ENCODE measurements at regions not wholly inside any gene's neighbourhood (a gene's known extent, or its start where the extent isn't known, plus 50 kb on each side); places are given as distances from the start of the nearest gene placed in this dataset.
A peak's percentile ranks its signal among the peaks of the same experiment; 100 is the strongest.

- no peak for DNase-seq
Measured at GRCh38 chr10:92747066-92747465, 57.3 kb downstream of the HHEX start.

GRCh38 chr10:92747600-92747999, 57.8 kb downstream of the HHEX start:
- DNase-seq: no peak

- peak; percentile 36 for DNase-seq
Measured at GRCh38 chr10:92750791-92751533, 61.2 kb downstream of the HHEX start.

GRCh38 chr10:92751534-92751811, 61.7 kb downstream of the HHEX start:
- no peak for DNase-seq

- DNase-seq: no peak
Measured at GRCh38 chr10:92751827-92752226, 62.1 kb downstream of the HHEX start.

GRCh38 chr10:92753865-92754264, 64.1 kb downstream of the HHEX start:
- no peak for DNase-seq

GRCh38 chr10:92755725-92756124, 66.0 kb downstream of the HHEX start:
- no peak for DNase-seq

GRCh38 chr10:92756201-92757065, 66.7 kb downstream of the HHEX start:
- DNase-seq: no peak

GRCh38 chr10:92757066-92757710, 67.4 kb downstream of the HHEX start:
- DNase-seq: peak; percentile 84

GRCh38 chr10:92757711-92758104, 68.0 kb downstream of the HHEX start:
- no peak for DNase-seq

GRCh38 chr10:92758594-92758993, 68.8 kb downstream of the HHEX start:
- DNase-seq: no peak

- peak; percentile 52 for DNase-seq
Measured at GRCh38 chr10:92760609-92761008, 70.9 kb downstream of the HHEX start.

GRCh38 chr10:92761571-92761970, 71.8 kb downstream of the HHEX start:
- DNase-seq: peak; percentile 16

- DNase-seq: no peak
Measured at GRCh38 chr10:92763634-92764155, 73.9 kb downstream of the HHEX start.

- no peak for DNase-seq
Measured at GRCh38 chr10:92766451-92766850, 76.7 kb downstream of the HHEX start.

GRCh38 chr10:92768104-92768503, 78.3 kb downstream of the HHEX start:
- no peak for DNase-seq

- DNase-seq: no peak
Measured at GRCh38 chr10:92773776-92774175, 74.5 kb upstream of the EXOC6 start.

- no peak for DNase-seq
Measured at GRCh38 chr10:92778091-92778490, 70.2 kb upstream of the EXOC6 start.

- DNase-seq: no peak
Measured at GRCh38 chr10:92785118-92785517, 63.2 kb upstream of the EXOC6 start.

- no peak for DNase-seq
Measured at GRCh38 chr10:92787557-92788152, 60.7 kb upstream of the EXOC6 start.

GRCh38 chr10:92789067-92789466, 59.3 kb upstream of the EXOC6 start:
- no peak for DNase-seq

GRCh38 chr10:92789786-92790185, 58.5 kb upstream of the EXOC6 start:
- no peak for DNase-seq

- DNase-seq: no peak
Measured at GRCh38 chr10:92790440-92790839, 57.9 kb upstream of the EXOC6 start.
